GM12878 (cell line): ENCODE measurements at regions not wholly inside any gene's neighbourhood (a gene's known extent, or its start where the extent isn't known, plus 50 kb on each side); places are given as distances from the start of the nearest gene placed in this dataset.

Experiments
- BHLHE40 ChIP-seq, 2 experiments: fragments of 450-650 bp in 1 of 2; IDR thresholded peaks; 2 replicates each; pipeline ENCODE4 v1.6.1; 2011 to 2017; ENCODE audit warnings: low read depth in 2 of 2, borderline replicate concordance in 1 of 2, improper control_type of control experiment in 1 of 2, low read length in 1 of 2, mild to moderate bottlenecking in 1 of 2
- CHD4 ChIP-seq: fragments of 200-600 bp; sonication (generic); IDR thresholded peaks from 2 replicates; pipeline ENCODE4 v1.6.1; 2016; ENCODE audit warnings: mild to moderate bottlenecking
- EGR1 ChIP-seq, 2 experiments: IDR thresholded peaks; 1 replicate in 1 of 2; 2 replicates in 1 of 2; pipeline ENCODE4 v1.6.1; 2011 to 2012; ENCODE audit warnings: low read depth in 2 of 2, low read length in 2 of 2, borderline replicate concordance in 1 of 2, mild to moderate bottlenecking in 1 of 2, moderate library complexity in 1 of 2
- IKZF1 ChIP-seq: fragments of 450-650 bp; conservative IDR thresholded peaks from 2 replicates; pipeline ENCODE4 v1.6.1; 2017; ENCODE audit warnings: antibody characterized with exemption, mild to moderate bottlenecking
- KDM1A ChIP-seq: fragments of 200-600 bp; sonication (generic); IDR thresholded peaks from 2 replicates; pipeline ENCODE4 v1.6.1; 2016; ENCODE audit warnings: borderline replicate concordance
- NR2C1 ChIP-seq: fragments of 450-650 bp; IDR thresholded peaks from 2 replicates; pipeline ENCODE4 v1.6.1; 2017; ENCODE audit warnings: antibody characterized with exemption, mild to moderate bottlenecking, moderate library complexity
- PKNOX1 ChIP-seq: fragments of 450-650 bp; IDR thresholded peaks from 2 replicates; pipeline ENCODE4 v1.6.1; 2016; ENCODE audit warnings: mild to moderate bottlenecking
- RFX5 ChIP-seq: IDR thresholded peaks from 2 replicates; pipeline ENCODE4 v1.6.1; 2011; ENCODE audit warnings: low read depth, low read length, improper control_type of control experiment
- SP1 ChIP-seq: IDR thresholded peaks from one replicate; pipeline ENCODE4 v1.6.1; 2011; ENCODE audit warnings: low read depth, low read length
- TCF3 ChIP-seq: IDR thresholded peaks from 2 replicates; pipeline ENCODE4 v1.6.1; 2012; ENCODE audit warnings: low read depth, mild to moderate bottlenecking, low read length, borderline replicate concordance; ENCODE audit not compliant: insufficient read depth
- ZBTB4 ChIP-seq: fragments of 450-650 bp; formaldehyde crosslinking; IDR thresholded peaks from 2 replicates; pipeline ENCODE4 v1.4.0; 2022; ENCODE audit warnings: mild to moderate bottlenecking, moderate library complexity

DNA sequence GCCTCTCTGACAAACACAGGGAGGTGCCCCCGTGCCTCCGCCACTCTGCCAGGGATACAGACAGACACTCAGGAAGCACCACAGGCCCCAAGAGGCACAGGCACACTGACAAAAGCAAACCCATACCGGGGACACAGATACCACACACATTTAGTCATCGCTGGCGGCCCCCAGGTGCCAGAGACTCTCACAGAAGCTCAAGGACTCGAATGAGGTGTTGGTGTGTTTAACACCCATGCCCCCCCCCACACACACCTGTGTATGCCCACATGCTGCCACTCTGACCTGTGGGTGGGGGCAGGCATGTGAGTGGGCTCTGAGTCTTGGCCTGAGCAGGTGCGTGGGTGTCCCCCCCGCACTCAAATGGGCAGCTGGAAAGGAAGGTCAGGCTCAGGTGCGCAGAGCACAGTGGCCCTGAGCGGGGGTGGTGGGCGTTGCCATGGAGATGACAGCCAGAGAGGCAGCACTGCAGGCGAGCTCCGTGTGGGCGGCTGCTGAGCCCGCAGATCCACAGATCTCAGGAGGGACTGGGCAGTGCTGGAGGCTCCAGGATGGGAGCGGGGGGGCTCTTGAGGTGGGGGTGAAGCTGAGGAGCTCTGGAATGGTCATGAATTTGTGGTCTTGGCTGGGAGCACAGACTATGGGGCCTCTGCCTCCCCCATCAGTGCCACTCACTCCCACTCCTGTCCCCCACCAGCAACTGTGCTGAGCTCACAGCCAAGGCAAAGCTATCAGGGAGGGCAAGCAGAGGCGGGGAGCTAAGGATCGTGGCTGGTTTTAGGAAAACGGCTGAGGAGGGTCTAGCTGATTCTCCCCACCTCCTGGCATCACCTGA lies 73.9 kb upstream of the TAF1B start (continued):
- TF ChIP-seq NR2C1 = no peak
- no peak for TF ChIP-seq TCF3
- peak in 1 of 2 experiments; percentile 67; a peak in 2 of 4 replicates for TF ChIP-seq BHLHE40 (IDR thresholded peaks at IDR 0.05; ENCODE audit: borderline replicate concordance in 1 of 2, low read depth in 2 of 2, low read length in 1 of 2)
- no peak for TF ChIP-seq KDM1A
- TF ChIP-seq IKZF1 = peak; percentile 71
- TF ChIP-seq PKNOX1 = peak; percentile 70
- TF ChIP-seq ZBTB4 = no peak
- no peak for TF ChIP-seq SP1
- no peak for TF ChIP-seq RFX5
- peak in 1 of 2 experiments; percentile 94; a peak in 2 of 3 replicates for TF ChIP-seq EGR1 (IDR thresholded peaks at IDR 0.05; ENCODE audit: borderline replicate concordance in 1 of 2, low read depth in 2 of 2, low read length in 2 of 2)
- no peak for TF ChIP-seq CHD4
